ENCODE measurements at regions not wholly inside any gene's neighbourhood (a gene's known extent, or its start where the extent isn't known, plus 50 kb on each side); places are given as distances from the start of the nearest gene placed in this dataset.
"Not testable (repeated sequence)": the region's sequence is repeated elsewhere in the genome, so short reads cannot be mapped to it uniquely, and the experiment has no call there.

DNA sequence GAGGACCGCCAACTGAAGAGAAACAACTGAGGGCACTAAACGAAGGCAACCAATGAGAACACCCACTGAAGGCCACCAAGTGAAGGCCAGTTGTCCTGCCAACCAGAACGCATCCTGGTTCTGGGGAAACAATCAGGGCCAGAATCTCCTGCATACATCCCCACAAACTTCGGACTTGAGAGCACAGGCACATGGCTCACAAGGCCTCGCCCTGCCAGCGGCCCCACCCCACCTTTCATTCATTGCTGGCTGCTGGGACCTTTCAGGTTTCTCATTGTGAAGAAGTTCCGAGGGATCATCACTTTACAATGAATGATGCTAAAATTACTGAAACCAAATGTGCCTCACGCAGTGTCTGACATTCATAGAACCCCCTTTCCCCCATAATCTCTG, 79.2 kb upstream of the ABI1 start:
- intact Hi-C loops (cut with DNase I; ENCODE audit: low total_unique reads), result no loop called here
- Histone ChIP-seq H3K27me3 (no peaks in the 10 kb centered on the region), H3K4me3 (no peak overlapping the region), H3K27ac (no peak overlapping the region), H3K9me3 (peaks cover 0 to 4% of the 10 kb centered on the region in 2 donors), H3K36me3 (no peaks in the 10 kb centered on the region), H3K4me1 (no peaks in the 10 kb centered on the region)
- no peak for DNase-seq (ENCODE audit: low spot score in 2 of 2)
- TF ChIP-seq POLR2A (IDR thresholded peaks at IDR 0.05) (no peak), POLR2AphosphoS5 (IDR thresholded peaks at IDR 0.05) (no peak)
- TF ChIP-seq, protein P1, sequence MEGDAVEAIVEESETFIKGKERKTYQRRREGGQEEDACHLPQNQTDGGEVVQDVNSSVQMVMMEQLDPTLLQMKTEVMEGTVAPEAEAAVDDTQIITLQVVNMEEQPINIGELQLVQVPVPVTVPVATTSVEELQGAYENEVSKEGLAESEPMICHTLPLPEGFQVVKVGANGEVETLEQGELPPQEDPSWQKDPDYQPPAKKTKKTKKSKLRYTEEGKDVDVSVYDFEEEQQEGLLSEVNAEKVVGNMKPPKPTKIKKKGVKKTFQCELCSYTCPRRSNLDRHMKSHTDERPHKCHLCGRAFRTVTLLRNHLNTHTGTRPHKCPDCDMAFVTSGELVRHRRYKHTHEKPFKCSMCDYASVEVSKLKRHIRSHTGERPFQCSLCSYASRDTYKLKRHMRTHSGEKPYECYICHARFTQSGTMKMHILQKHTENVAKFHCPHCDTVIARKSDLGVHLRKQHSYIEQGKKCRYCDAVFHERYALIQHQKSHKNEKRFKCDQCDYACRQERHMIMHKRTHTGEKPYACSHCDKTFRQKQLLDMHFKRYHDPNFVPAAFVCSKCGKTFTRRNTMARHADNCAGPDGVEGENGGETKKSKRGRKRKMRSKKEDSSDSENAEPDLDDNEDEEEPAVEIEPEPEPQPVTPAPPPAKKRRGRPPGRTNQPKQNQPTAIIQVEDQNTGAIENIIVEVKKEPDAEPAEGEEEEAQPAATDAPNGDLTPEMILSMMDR (IDR thresholded peaks at IDR 0.05), result no peak

DNA sequence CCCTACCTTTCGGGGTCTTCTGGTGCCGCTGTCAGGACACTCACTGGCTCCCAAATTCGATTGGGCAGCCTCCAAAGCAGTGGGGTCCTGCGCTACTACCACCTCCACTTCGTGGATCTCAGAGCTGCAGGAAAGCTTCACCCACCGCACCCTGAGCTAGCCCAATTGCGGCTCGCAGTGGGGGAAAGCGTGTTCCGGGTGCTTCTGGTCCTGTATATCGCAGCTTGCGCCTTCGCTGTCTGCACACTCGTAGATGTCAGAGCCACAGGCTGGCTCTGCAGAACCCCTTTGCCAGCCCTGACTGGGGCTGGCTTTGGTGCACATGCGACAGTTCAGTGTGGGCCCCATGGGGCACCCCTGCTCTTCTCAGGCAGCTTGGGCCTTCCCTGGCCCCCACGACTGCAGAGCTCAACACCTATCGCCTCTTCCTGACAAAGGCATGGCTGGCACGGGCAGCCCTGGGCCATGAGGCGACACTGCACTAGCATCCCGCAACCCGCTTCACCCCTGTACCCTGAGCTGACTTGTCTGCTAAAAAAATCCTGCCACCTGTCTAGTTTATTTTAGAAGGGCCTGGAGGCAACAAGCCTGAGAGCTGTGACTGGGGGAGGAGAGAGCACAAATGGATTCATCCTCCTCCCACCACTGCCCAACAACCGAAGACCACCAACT, 78.7 kb upstream of the ABI1 start:
- Histone ChIP-seq H3K27me3 (no peaks in the 10 kb centered on the region), H3K4me1 (no peaks in the 10 kb centered on the region), H3K4me3 (no peak overlapping the region), H3K27ac (no peak overlapping the region), H3K36me3 (no peaks in the 10 kb centered on the region), H3K9me3 (peaks cover 0 to 4% of the 10 kb centered on the region in 2 donors)
- intact Hi-C loops (cut with DNase I; ENCODE audit: low total_unique reads), result no loop called here
- TF ChIP-seq, protein P1 (IDR thresholded peaks at IDR 0.05), result no peak
- TF ChIP-seq POLR2A (IDR thresholded peaks at IDR 0.05) (no peak), POLR2AphosphoS5 (IDR thresholded peaks at IDR 0.05) (no peak)
- DNase-seq (ENCODE audit: low spot score in 2 of 2), result no peak

DNA sequence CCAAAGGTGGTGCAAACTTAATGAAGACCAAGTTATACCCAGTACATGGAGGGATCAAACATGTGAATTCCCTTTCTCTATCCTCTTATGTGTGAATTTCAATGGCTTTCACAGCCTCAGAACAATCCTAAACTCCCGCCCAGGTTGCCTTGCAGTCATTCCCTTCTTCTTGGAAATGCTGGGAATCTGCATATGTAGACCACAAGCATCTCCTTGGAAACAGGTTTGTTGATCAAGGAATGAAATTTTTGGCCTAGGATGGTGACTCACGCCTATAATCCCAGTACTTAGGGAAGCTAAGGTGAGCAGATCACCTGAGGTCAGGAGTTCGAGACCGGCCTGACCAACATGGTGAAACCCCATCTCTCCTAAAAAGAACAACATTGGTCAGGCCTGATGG, 77.8 kb upstream of the ABI1 start:
- Histone ChIP-seq H3K4me1 (no peaks in the 10 kb centered on the region), H3K36me3 (no peaks in the 10 kb centered on the region), H3K27me3 (no peaks in the 10 kb centered on the region), H3K4me3 (no peak overlapping the region), H3K27ac (no peak overlapping the region), H3K9me3 (no peaks in the 10 kb centered on the region)
- no peak for TF ChIP-seq POLR2AphosphoS5 (IDR thresholded peaks at IDR 0.05)
- no peak for TF ChIP-seq POLR2A (IDR thresholded peaks at IDR 0.05)
- TF ChIP-seq, protein P1 (IDR thresholded peaks at IDR 0.05), result no peak
- intact Hi-C loops (cut with DNase I; ENCODE audit: low total_unique reads), result no loop called here
- DNase-seq (ENCODE audit: low spot score in 2 of 2), result no peak

GRCh38 chr10:26937371-26937770, 76.6 kb upstream of the ABI1 start:
- Histone ChIP-seq H3K4me1 (no peaks in the 10 kb centered on the region), H3K27me3 (no peaks in the 10 kb centered on the region), H3K27ac (no peak overlapping the region), H3K36me3 (no peaks in the 10 kb centered on the region), H3K4me3 (no peak overlapping the region), H3K9me3 (no peaks in the 10 kb centered on the region)
- TF ChIP-seq, protein P1 (IDR thresholded peaks at IDR 0.05), result no peak
- TF ChIP-seq POLR2AphosphoS5 (IDR thresholded peaks at IDR 0.05) (no peak), POLR2A (IDR thresholded peaks at IDR 0.05) (no peak)
- no peak for DNase-seq (ENCODE audit: low spot score in 2 of 2)
- intact Hi-C loops (cut with DNase I; ENCODE audit: low total_unique reads), result no loop called here

DNA sequence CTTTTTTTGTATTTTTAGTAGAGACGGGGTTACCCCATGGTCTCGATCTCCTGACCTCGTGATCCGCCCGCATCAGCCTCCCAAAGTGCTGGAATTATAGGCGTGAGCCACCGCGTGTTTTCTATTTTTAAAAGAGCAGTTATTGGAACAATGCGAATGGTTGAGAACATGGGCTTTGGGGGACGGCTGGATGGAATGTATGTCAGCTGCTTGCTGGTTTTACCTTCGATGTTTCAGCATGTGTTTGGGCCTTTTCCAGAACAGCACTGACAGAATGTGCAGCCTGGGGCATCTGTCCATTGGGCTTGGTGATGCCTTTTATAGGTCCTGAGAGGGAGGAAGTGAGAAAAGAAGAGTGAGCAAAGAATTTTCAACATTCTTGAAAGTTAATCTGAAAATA, 73.4 kb upstream of the ABI1 start:
- H3K4me1 ChIP-seq; H3K27ac ChIP-seq; intact Hi-C loops (cut with DNase I; ENCODE audit: low total_unique reads); DNase-seq (ENCODE audit: low spot score in 2 of 2); H3K9me3 ChIP-seq; H3K36me3 ChIP-seq; H3K4me3 ChIP-seq; H3K27me3 ChIP-seq: not testable (repeated sequence)

DNA sequence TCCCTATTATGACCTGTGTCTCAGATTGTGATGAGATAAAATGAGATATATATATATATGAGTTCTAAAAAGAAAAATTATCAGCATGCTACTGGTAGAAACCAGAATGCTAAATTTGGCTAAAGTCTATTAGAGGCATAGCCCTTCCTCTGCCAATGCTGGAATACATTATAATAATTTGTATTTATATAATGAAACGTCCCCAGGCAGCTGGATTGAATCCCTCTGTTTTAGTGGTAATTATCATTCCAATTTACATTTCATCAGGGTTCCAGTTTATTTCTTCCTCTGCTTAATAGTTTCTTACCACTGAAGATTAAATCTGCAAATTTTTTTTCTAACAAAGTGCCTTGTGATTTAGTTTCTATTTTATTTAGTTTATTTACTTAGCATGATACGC, 71.8 kb upstream of the ABI1 start:
- no peak overlapping the region for H3K27ac ChIP-seq
- H3K9me3 ChIP-seq, result no peaks in the 10 kb centered on the region
- no peak overlapping the region for H3K4me3 ChIP-seq
- intact Hi-C loops (cut with DNase I; ENCODE audit: low total_unique reads), result no loop called here
- no peak for DNase-seq (ENCODE audit: low spot score in 2 of 2)
- TF ChIP-seq POLR2A (IDR thresholded peaks at IDR 0.05), result no peak
- TF ChIP-seq, protein P1 (IDR thresholded peaks at IDR 0.05), result no peak
- TF ChIP-seq POLR2AphosphoS5 (IDR thresholded peaks at IDR 0.05), result no peak
- no peaks in the 10 kb centered on the region for H3K36me3 ChIP-seq
- H3K4me1 ChIP-seq, result no peaks in the 10 kb centered on the region
- no peaks in the 10 kb centered on the region for H3K27me3 ChIP-seq
